Activated naive CD8-positive, alpha-beta T cell treated with anti-CD3 and anti-CD28 coated beads for 36 hours (primary cell): ENCODE measurements at regions not wholly inside any gene's neighbourhood (a gene's known extent, or its start where the extent isn't known, plus 50 kb on each side); places are given as distances from the start of the nearest gene placed in this dataset.

ENCODE experiments used
- DNase-seq: peaks from one replicate; pipeline ENCODE4 v3.0.0; 2021
- H3K27ac Mint-ChIP-seq: one replicate; pipeline ENCODE4 v1.8.0; 2022; ENCODE audit warnings: mild to moderate bottlenecking, moderate library complexity, mixed read lengths
- H3K27me3 Mint-ChIP-seq: one replicate; pipeline ENCODE4 v1.8.0; 2022; ENCODE audit warnings: mild to moderate bottlenecking, mixed read lengths
- H3K36me3 Mint-ChIP-seq: one replicate; pipeline ENCODE4 v1.8.0; 2021; ENCODE audit warnings: mild to moderate bottlenecking, mixed read lengths
- H3K4me1 Mint-ChIP-seq: one replicate; pipeline ENCODE4 v1.8.0; 2021; ENCODE audit warnings: mixed read lengths
- H3K4me3 Mint-ChIP-seq: one replicate; pipeline ENCODE4 v1.8.0; 2022; ENCODE audit warnings: mild to moderate bottlenecking, moderate library complexity, mixed read lengths
- H3K9me3 Mint-ChIP-seq: one replicate; pipeline ENCODE4 v1.8.0; 2022; ENCODE audit warnings: mixed read lengths

DNA sequence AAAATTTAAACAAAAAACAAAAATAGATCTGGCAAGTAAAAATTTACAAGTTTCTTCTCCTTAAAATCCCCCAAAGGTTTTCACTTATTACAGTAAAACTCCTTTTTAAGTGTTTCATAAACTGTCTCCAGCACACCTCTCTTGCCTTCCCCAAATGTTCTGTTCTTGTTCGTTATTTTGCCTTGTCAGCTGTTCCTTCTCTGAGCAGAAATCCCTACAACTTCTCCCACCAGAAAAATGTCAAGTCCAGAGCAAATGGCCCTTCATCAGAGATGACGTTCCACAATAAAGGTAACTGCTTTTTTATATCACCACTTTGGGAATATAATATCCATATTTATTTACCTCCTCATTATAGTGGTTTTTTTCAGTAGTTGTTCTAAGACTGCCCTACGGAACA is 432.1 kb downstream of the ADAM29 start:
- Mint-ChIP-seq H3K27me3 (no peaks in the 10 kb centered on the region), H3K9me3 (peaks cover 1% of the 10 kb centered on the region), H3K36me3 (no peaks in the 10 kb centered on the region), H3K4me3 (no peak overlapping the region), H3K27ac (no peak overlapping the region), H3K4me1 (no peaks in the 10 kb centered on the region)
- DNase-seq = no peak

DNA sequence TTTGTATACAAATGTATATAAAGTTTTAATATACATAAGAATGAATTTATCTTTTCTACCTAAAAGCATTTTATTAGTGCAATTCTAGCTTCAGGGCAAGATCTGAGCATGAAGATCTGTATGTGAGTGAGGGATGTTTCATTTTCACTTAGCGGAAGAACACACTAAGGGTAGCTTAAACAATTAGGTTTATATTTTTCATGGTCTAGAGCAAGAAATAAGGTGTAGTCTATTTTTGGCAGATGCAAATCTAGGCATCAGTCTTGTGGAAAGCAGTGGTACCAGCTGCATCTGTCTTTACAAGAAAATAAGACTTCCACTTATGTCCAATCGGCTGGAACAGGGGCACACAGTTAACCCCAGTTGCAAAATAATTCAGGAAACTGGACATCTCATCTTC is 433.3 kb downstream of the ADAM29 start:
- peaks cover 3% of the 10 kb centered on the region for H3K9me3 Mint-ChIP-seq
- H3K4me1 Mint-ChIP-seq = no peaks in the 10 kb centered on the region
- H3K4me3 Mint-ChIP-seq = no peak overlapping the region
- H3K27ac Mint-ChIP-seq = no peak overlapping the region
- no peaks in the 10 kb centered on the region for H3K27me3 Mint-ChIP-seq
- DNase-seq = no peak
- no peaks in the 10 kb centered on the region for H3K36me3 Mint-ChIP-seq

DNA sequence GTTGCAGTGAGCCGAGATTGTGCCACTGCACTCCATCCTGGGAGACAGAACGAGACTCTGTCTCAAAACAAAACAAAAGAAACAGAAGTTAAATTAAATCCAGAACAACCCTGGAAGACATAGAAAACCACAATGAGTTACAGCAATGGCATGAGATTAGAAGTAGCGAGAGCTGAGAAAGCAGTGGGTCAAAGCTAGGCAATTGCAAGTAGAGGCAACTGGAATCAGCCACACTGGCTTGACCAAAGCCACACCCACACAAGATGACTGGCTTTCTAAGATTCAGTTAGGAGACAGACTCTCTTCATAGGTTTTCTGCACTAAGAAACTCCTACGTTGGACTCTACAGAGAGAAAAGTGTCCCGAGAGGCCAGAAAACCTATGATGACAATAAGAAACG is 443.0 kb downstream of the GPM6A start:
- DNase-seq = no peak
- no peaks in the 10 kb centered on the region for H3K27me3 Mint-ChIP-seq
- no peaks in the 10 kb centered on the region for H3K9me3 Mint-ChIP-seq
- no peak overlapping the region for H3K27ac Mint-ChIP-seq
- no peaks in the 10 kb centered on the region for H3K36me3 Mint-ChIP-seq
- H3K4me3 Mint-ChIP-seq = no peak overlapping the region
- no peaks in the 10 kb centered on the region for H3K4me1 Mint-ChIP-seq

DNA sequence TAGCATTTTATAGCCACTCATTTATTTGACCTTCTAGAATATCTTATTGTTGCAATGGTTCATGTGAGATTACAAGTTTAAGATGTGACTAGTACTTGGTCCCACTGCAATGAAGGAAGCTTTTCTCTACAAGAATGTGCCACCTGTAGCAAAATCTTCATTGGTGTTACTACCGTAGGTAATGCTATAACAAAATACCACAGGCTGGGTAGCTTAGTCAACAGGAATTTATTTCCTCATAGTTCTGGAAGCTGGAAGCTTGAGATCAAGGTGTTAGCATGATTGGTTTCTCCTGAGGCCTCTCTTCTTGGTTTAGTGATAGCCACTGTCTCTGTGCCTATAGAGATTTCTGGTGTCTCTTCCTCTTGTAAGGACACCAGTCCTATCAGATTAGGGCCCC is 441.0 kb downstream of the GPM6A start:
- Mint-ChIP-seq H3K4me3 (no peak overlapping the region), H3K9me3 (no peaks in the 10 kb centered on the region), H3K36me3 (no peaks in the 10 kb centered on the region), H3K27ac (no peak overlapping the region), H3K27me3 (no peaks in the 10 kb centered on the region), H3K4me1 (no peaks in the 10 kb centered on the region)
- no peak for DNase-seq

DNA sequence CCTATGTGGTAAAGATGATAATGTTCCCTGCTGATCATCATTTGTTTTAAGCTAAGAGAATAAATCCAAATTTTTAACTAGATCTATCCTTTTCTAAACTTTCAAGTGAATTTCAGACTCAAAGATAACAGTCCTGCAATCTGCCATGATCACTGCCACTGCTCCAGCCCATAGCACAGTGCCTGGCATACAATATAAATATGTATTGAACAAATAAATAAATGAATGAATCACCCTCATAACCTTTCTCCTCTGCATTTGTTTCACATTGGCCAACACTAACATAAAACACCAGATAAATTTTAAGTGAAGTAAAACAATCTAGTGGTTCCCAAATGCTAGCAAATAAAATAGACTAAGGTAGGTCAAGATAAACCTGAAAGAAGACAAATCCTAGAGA is 439.0 kb downstream of the GPM6A start:
- H3K4me3 Mint-ChIP-seq = no peak overlapping the region
- H3K36me3 Mint-ChIP-seq = no peaks in the 10 kb centered on the region
- no peaks in the 10 kb centered on the region for H3K9me3 Mint-ChIP-seq
- no peak overlapping the region for H3K27ac Mint-ChIP-seq
- H3K4me1 Mint-ChIP-seq = no peaks in the 10 kb centered on the region
- no peak for DNase-seq
- H3K27me3 Mint-ChIP-seq = no peaks in the 10 kb centered on the region

DNA sequence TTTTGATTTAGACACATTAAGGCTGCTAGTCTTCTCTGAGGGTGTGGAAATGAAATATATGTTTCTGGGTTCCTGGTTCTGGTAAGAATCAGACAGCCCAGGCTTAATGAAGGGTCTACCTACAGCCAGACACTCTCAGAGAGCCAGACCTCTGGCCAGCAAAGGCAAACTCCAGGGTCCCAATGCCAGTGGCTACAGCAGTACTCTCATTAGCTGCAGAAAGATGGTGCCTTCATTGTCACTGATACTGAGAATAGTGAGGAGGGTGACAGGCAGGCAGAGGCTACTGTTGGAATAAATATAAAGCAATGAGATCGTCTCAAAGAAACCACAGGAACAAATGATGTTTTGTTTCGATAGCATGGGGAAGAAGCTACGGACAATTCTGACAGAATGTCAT is 437.6 kb downstream of the GPM6A start:
- Mint-ChIP-seq H3K27ac (no peak overlapping the region), H3K36me3 (no peaks in the 10 kb centered on the region), H3K9me3 (no peaks in the 10 kb centered on the region), H3K4me3 (no peak overlapping the region), H3K4me1 (no peaks in the 10 kb centered on the region), H3K27me3 (no peaks in the 10 kb centered on the region)
- DNase-seq = no peak

DNA sequence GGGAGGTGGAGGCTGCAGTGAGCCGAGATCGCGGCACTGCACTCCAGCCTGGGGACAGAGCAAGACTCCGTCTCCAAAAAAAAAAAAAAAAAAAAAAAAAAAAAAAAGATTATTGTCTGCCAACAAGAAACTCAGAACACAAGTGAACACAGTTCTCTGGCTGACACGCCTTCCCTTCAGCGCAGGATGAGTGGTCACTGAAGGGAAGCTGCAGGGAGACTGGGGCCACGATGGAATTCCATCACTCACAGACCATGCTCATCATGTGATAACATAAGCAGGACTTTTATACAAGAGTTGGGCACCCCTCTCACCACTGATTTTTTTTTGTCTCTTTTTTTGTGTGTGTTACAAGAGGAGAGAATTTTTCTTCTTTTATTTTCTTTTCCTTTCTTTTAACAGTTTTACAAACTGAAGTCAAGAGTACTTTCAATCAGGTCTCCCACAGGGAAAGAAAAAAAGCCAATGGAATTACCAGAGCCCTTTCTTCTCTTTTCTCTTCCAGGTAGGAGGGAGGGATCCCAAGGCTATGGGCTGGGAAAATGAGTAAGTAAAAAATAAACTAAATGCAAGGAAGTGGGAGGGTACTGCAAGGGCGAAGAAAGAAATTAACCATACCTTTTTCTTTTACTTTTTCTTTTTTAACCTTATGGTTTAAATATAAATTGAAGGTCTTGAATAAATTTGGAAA is 435.6 kb downstream of the GPM6A start:
- DNase-seq = no peak
- H3K27me3 Mint-ChIP-seq = peaks cover 6% of the 10 kb centered on the region
- H3K27ac Mint-ChIP-seq = no peak overlapping the region
- no peaks in the 10 kb centered on the region for H3K4me1 Mint-ChIP-seq
- no peak overlapping the region for H3K4me3 Mint-ChIP-seq
- H3K9me3 Mint-ChIP-seq = no peaks in the 10 kb centered on the region
- no peaks in the 10 kb centered on the region for H3K36me3 Mint-ChIP-seq

DNA sequence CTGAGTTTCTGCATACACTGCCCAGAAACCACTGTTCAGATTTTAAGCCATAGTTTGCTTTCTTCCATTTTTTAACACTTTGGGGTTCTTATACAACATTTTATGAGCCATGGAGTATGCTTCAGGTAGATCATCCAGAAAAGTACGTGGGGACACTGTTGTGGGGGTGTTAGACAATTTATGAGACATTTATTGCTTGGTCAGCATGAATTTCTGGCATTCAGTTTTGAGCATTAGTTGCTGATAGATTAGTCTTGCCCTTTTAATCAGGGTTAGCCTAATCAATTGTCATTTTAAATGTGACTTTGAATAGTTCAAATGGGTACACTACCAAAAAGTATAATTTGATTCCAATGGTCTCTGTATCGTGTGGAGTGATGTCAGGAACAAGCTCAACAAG is 434.9 kb downstream of the GPM6A start:
- Mint-ChIP-seq H3K36me3 (no peaks in the 10 kb centered on the region), H3K27me3 (peaks cover 6% of the 10 kb centered on the region), H3K9me3 (no peaks in the 10 kb centered on the region), H3K27ac (no peak overlapping the region), H3K4me1 (no peaks in the 10 kb centered on the region), H3K4me3 (no peak overlapping the region)
- DNase-seq = no peak

DNA sequence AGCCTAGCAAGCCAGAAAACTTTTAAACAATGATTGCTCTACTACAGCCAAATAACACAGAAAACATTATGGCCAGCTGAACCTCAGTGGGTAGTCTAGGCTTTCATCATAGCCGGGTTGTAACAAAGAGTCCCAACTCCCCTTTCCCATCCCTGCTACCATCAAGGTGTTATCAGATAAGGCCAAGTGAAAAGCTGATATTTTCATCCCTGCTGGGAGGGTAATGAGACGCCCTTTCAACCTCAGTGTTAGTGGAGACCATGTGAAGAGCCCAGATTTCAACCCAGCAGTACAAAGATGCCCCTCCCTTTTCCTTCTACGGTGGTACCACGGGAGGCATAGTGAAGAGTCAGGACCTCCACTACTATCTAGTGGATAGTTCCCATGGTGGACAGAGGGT is 433.7 kb downstream of the GPM6A start:
- no peak for DNase-seq
- no peaks in the 10 kb centered on the region for H3K36me3 Mint-ChIP-seq
- H3K9me3 Mint-ChIP-seq = no peaks in the 10 kb centered on the region
- no peak overlapping the region for H3K4me3 Mint-ChIP-seq
- no peak overlapping the region for H3K27ac Mint-ChIP-seq
- H3K27me3 Mint-ChIP-seq = peaks cover 6% of the 10 kb centered on the region
- H3K4me1 Mint-ChIP-seq = no peaks in the 10 kb centered on the region

DNA sequence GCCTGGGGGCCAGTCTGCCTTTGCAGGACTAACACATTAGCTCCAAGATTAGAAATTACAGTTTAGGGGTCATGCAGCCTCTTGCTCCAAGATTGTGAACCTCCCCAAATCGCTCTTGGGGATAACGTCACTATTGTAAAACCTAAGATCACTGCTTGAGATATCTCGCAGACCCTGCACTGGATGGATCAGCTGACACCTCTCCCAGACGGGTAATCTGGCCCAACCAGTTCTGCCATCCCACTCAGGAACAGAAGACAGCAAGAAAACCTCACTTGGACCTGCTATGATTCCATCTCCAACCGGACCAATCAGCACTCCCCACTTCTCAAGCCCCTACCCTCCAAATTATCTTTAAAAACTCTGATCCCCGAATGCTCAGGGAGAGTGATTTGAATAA is 431.2 kb downstream of the GPM6A start:
- no peaks in the 10 kb centered on the region for H3K9me3 Mint-ChIP-seq
- H3K27me3 Mint-ChIP-seq = peaks cover 6% of the 10 kb centered on the region
- no peak overlapping the region for H3K4me3 Mint-ChIP-seq
- H3K36me3 Mint-ChIP-seq = no peaks in the 10 kb centered on the region
- no peaks in the 10 kb centered on the region for H3K4me1 Mint-ChIP-seq
- H3K27ac Mint-ChIP-seq = no peak overlapping the region
- no peak for DNase-seq

DNA sequence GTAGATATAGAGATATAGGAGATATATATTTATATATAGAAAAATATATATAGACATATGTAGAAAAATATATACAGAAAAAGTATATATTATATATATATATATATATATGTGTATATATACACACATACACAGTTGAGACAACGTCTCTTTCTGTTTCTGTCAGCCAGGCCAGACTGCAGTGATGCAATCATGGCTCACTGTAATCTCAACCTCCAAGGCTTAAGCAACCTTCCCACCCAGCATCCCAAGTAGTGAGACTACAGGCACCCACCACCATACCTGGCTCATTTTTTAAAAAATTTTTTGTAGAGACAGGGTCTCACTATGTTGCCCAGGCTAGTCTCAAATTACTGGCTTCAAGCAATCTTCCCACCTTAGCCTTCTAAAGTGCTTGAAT is 426.3 kb downstream of the GPM6A start:
- H3K27me3 Mint-ChIP-seq = peaks cover 5% of the 10 kb centered on the region
- peaks cover 8% of the 10 kb centered on the region for H3K9me3 Mint-ChIP-seq
- H3K4me1 Mint-ChIP-seq = no peaks in the 10 kb centered on the region
- no peak overlapping the region for H3K27ac Mint-ChIP-seq
- H3K4me3 Mint-ChIP-seq = no peak overlapping the region
- no peak for DNase-seq
- H3K36me3 Mint-ChIP-seq = no peaks in the 10 kb centered on the region

DNA sequence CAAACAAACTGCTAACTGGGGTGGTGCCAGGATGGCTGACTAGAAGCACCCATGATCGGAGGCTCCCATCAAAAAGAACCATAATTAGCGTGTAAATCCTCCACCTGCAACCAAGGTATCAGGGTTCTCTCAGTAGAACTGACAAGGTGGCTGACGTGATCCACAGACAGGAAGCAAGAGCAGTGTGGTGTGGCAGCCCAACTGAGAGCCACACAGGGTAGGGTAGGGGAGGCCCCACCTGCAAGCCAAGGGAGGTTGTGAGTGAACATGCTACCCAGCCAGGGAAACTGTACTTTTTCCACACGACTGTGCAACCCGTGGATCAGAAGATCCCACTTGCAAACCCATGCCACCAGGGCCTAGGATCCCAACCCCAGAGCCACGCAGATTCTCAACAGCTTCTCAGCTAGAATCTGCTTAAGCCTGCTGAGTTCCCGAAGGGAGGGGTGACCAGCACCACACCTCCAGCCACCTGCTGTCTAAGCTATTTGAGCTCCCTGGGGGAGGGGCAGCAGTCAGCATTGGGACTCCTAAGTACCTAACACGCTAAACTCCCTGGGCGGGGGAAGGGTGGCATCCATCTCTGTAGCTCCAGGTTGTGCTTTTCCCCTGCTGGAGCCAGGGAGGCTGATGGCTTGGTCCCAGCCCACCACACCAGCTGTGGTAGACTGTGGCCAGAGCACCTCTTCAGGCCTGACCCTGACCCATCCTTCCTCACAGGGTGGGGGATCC is 425.1 kb downstream of the GPM6A start:
- no peak overlapping the region for H3K4me3 Mint-ChIP-seq
- H3K9me3 Mint-ChIP-seq = peaks cover 14% of the 10 kb centered on the region

DNA sequence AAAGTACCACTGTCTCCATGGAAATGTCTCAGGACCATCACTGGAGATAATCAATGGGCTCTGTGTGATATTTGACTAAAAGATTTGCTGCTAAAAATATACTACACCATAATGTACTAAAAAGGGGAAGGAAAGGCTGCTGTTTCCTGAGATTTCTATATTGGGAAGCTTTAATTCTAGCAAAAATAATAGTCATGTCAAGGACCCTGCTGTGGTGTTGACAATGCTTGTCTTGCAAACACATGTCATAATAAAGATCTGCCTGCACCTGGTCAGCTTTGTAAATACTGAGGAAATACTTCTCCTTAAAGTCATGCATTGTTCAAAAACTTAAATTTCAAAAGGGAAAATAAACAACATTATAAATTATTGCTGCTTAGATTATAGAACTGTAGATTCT is 417.9 kb downstream of the GPM6A start:
- no peaks in the 10 kb centered on the region for H3K27me3 Mint-ChIP-seq
- H3K9me3 Mint-ChIP-seq = peaks cover 18% of the 10 kb centered on the region
- no peak overlapping the region for H3K4me3 Mint-ChIP-seq
- no peak overlapping the region for H3K27ac Mint-ChIP-seq
- DNase-seq = no peak
- H3K4me1 Mint-ChIP-seq = no peaks in the 10 kb centered on the region
- H3K36me3 Mint-ChIP-seq = no peaks in the 10 kb centered on the region

More for the DNA sequence above, 425.1 kb downstream of the GPM6A start:
- no peak for DNase-seq
- Mint-ChIP-seq H3K4me1 (no peaks in the 10 kb centered on the region), H3K27ac (no peak overlapping the region), H3K36me3 (no peaks in the 10 kb centered on the region), H3K27me3 (no peaks in the 10 kb centered on the region)

DNA sequence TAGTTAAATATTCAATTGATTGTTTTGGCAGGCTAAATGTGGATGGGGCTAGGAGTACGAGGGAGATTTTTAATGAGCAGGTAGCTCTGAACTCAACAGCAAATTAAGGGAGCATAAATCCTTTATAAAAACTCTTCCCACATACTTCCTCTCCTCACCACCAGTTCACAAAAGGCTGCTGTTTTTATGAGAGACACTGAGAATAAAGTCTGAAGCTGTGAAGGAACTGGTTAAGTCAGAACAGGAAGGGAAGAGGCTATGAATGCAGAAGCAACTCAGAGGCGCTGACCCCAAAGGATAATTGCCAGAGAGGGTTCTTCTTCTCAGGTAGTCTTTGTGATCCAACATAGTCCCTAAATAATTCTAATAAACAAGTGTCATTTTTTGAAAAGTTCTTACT is 406.1 kb downstream of the GPM6A start:
- Mint-ChIP-seq H3K36me3 (no peaks in the 10 kb centered on the region), H3K9me3 (no peaks in the 10 kb centered on the region), H3K4me3 (no peak overlapping the region), H3K27me3 (no peaks in the 10 kb centered on the region), H3K4me1 (no peaks in the 10 kb centered on the region), H3K27ac (no peak overlapping the region)
- no peak for DNase-seq

DNA sequence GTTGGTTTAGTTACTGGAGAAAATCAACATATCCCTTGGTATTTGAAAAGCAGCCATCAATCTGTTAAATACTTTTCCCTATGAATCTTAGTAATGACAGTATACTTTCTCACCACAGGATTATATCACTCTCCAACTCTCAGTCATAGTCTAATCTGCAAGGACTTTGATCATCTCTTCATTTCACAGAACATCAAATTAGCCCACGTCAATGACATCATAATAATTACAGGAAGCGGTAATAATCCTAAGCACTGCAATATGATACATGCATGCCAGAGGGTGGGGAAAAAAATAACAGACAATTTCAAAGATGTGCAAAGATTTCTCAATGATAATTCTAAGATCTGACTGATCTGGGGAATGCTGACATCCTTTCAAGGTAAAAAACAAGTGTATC is 404.1 kb downstream of the GPM6A start:
- Mint-ChIP-seq H3K9me3 (no peaks in the 10 kb centered on the region), H3K4me1 (no peaks in the 10 kb centered on the region), H3K27ac (no peak overlapping the region), H3K4me3 (no peak overlapping the region), H3K27me3 (no peaks in the 10 kb centered on the region), H3K36me3 (no peaks in the 10 kb centered on the region)
- DNase-seq = no peak

DNA sequence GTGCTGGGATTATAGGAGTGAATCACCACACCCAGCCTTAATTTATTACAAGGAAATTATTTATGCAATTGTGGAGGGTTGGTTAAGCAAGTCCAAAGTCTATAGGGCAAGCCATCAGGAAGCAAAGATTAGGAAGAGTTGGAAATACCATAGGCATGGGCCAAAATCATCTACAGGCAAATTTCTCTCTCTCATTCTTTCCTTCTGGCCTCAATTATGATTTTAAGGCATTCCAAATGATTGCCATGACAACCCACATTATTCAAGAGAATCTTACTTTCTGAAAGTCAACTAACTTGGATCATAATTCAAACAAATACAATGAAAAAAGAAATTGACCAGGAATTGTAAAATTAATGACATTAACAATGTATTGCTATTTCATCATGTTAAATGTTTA is 400.8 kb downstream of the GPM6A start:
- no peak for DNase-seq
- no peaks in the 10 kb centered on the region for H3K4me1 Mint-ChIP-seq
- no peaks in the 10 kb centered on the region for H3K36me3 Mint-ChIP-seq
- H3K9me3 Mint-ChIP-seq = peaks cover 9% of the 10 kb centered on the region
- H3K27ac Mint-ChIP-seq = no peak overlapping the region
- no peak overlapping the region for H3K4me3 Mint-ChIP-seq
- H3K27me3 Mint-ChIP-seq = no peaks in the 10 kb centered on the region
